Neuronal stem cell (in vitro differentiated cells): ENCODE measurements at regions not wholly inside any gene's neighbourhood (a gene's known extent, or its start where the extent isn't known, plus 50 kb on each side); places are given as distances from the start of the nearest gene placed in this dataset.

Source experiments
- DNase-seq: peaks from one replicate; pipeline ENCODE4 v3.0.0-alpha.2; 2013; ENCODE audit warnings: low spot score
- H2AFZ ChIP-seq: one replicate; pipeline ENCODE4 v1.6.1; 2013; ENCODE audit warnings: mild to moderate bottlenecking, low read length, inconsistent platforms
- H2AK5ac ChIP-seq: 2 replicates; pipeline ENCODE4 v1.6.1; 2013; ENCODE audit warnings: low read depth, mild to moderate bottlenecking, inconsistent platforms, low read length, moderate library complexity, mixed read lengths
- H2BK120ac ChIP-seq: 2 replicates; pipeline ENCODE4 v1.6.1; 2013; ENCODE audit warnings: low read depth, mild to moderate bottlenecking, inconsistent platforms, low read length, moderate library complexity, mixed read lengths
- H2BK12ac ChIP-seq: one replicate; pipeline ENCODE4 v1.6.1; 2013; ENCODE audit warnings: low read length, inconsistent platforms
- H2BK15ac ChIP-seq: 2 replicates; pipeline ENCODE4 v1.6.1; 2013; ENCODE audit warnings: mild to moderate bottlenecking, low read length, inconsistent platforms, mixed read lengths
- H2BK5ac ChIP-seq: one replicate; pipeline ENCODE4 v1.6.1; 2013; ENCODE audit warnings: inconsistent platforms, mild to moderate bottlenecking, low read length, moderate library complexity
- H3K14ac ChIP-seq: one replicate; pipeline ENCODE4 v1.6.1; 2013; ENCODE audit warnings: low read length, inconsistent platforms
- H3K18ac ChIP-seq: 2 replicates; pipeline ENCODE4 v1.6.1; 2013; ENCODE audit warnings: low read length, inconsistent platforms
- H3K23ac ChIP-seq: 2 replicates; pipeline ENCODE4 v1.6.1; 2013; ENCODE audit warnings: low read depth, mild to moderate bottlenecking, mixed read lengths, low read length, inconsistent platforms; ENCODE audit not compliant: poor library complexity
- H3K27ac ChIP-seq: replicated peaks from 3 replicates; pipeline ENCODE4 v1.5.1; 2013; ENCODE audit warnings: low read length, inconsistent platforms
- H3K27me3 ChIP-seq, 3 experiments: 2 replicates each; pipeline ENCODE4 v1.6.1; 2013; ENCODE audit warnings: low read length in 3 of 3, mild to moderate bottlenecking in 2 of 3, inconsistent platforms in 1 of 3, low read depth in 1 of 3, mixed read lengths in 1 of 3, moderate library complexity in 1 of 3; ENCODE audit not compliant: control insufficient read depth in 3 of 3, insufficient read depth in 3 of 3
- H3K36me3 ChIP-seq, 2 donors: replicated peaks in 1 of 2; 2 replicates each; pipeline ENCODE4 v1.6.1; 2013; ENCODE audit warnings: low read length in 2 of 2; ENCODE audit not compliant: control insufficient read depth in 2 of 2, insufficient read depth in 2 of 2
- H3K4ac ChIP-seq: 2 replicates; pipeline ENCODE4 v1.6.1; 2013; ENCODE audit warnings: inconsistent platforms, mild to moderate bottlenecking, low read length, moderate library complexity
- H3K4me1 ChIP-seq, 2 donors: 1 replicate in 1 of 2; 2 replicates in 1 of 2; pipeline ENCODE4 v1.6.1; 2013; ENCODE audit warnings: low read length in 2 of 2, low read depth in 1 of 2; ENCODE audit not compliant: control insufficient read depth in 2 of 2, insufficient read depth in 1 of 2
- H3K4me2 ChIP-seq: one replicate; pipeline ENCODE4 v1.6.1; 2013; ENCODE audit warnings: mild to moderate bottlenecking, low read length, inconsistent platforms; ENCODE audit not compliant: insufficient read depth, poor library complexity, severe bottlenecking
- H3K4me3 ChIP-seq, 2 donors: 2 replicates each; pipeline ENCODE4 v1.5.1; 2013; ENCODE audit warnings: low read length in 2 of 2, mild to moderate bottlenecking in 2 of 2, inconsistent platforms in 1 of 2, moderate library complexity in 1 of 2
- H3K79me1 ChIP-seq: one replicate; pipeline ENCODE4 v1.6.1; 2013; ENCODE audit warnings: low read depth, mild to moderate bottlenecking, inconsistent platforms, low read length, moderate library complexity
- H3K9ac ChIP-seq: one replicate; pipeline ENCODE4 v1.6.1; 2013; ENCODE audit warnings: mild to moderate bottlenecking, low read depth, low read length, inconsistent platforms; ENCODE audit not compliant: poor library complexity
- H3K9me3 ChIP-seq, 2 donors: replicated peaks in 1 of 2; 2 replicates each; pipeline versions ENCODE3 to v1.6.1; 2013; ENCODE audit warnings: low read length in 2 of 2, mild to moderate bottlenecking in 2 of 2, inconsistent platforms in 1 of 2, low read depth in 1 of 2, mixed read lengths in 1 of 2, moderate library complexity in 1 of 2; ENCODE audit not compliant: control insufficient read depth in 2 of 2, insufficient read depth in 1 of 2
- H4K8ac ChIP-seq: one replicate; pipeline ENCODE4 v1.6.1; 2013; ENCODE audit warnings: low read depth, mild to moderate bottlenecking, inconsistent platforms, low read length, moderate library complexity
- H4K91ac ChIP-seq: one replicate; pipeline ENCODE4 v1.6.1; 2013; ENCODE audit warnings: low read length, low read depth, mild to moderate bottlenecking, inconsistent platforms; ENCODE audit not compliant: poor library complexity
- WGBS, 2 donors: extraction: QIAGEN DNeasy Blood & Tissue Kit; methylation state at CpG; one replicate each; pipeline ENCODE4 v1.1.7; 2013; ENCODE audit warnings: missing lambda C conversion rate in 2 of 2, mixed read lengths in 1 of 2; ENCODE audit not compliant: insufficient read length in 2 of 2, insufficient replicate concordance in 1 of 2; ENCODE audit errors: extremely low coverage in 2 of 2; 5-methylcytosine and 5-hydroxymethylcytosine counted together

DNA sequence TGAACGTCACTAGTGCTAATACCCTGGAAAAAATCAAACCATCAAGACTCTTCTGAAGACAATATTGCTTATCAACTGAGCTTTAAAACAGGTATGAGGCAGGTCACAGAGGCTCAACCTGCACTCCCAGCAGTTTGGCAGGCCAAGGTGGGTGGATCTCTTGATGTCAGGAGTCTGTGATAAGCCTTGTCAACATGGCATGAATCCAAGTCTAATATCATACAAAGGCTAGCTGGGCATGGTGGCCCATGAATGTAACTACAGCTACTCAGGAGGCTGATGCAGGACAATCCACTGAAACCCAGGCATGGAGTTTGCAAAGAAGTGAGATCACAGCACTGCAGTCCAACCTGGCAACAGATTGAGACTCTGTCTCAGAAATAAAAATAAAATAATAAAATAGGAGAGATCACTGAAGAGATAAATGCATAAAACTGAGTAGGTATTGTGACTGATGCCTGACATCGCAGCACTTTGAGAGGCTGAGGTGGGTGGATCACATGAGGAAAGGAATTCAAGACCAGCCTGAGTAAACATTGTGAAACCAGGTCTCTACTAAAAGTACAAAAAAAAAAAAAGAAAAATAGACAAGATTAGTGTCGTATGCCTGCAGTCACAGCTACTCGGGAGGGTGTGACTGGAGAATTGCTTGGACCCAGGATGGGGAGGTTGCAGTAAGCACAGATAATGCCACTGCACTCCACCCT is 555.9 kb upstream of the TSPY4 start:
- no peak overlapping the region for H2AFZ ChIP-seq
- no peak overlapping the region for H2BK12ac ChIP-seq
- H3K4me1 ChIP-seq = no peaks in the 10 kb centered on the region
- no peak overlapping the region for H3K4me3 ChIP-seq
- no peak overlapping the region for H4K8ac ChIP-seq
- no peak overlapping the region for H3K14ac ChIP-seq
- no peak overlapping the region for H3K27ac ChIP-seq
- no peak for DNase-seq
- peaks cover 0 to 3% of the 10 kb centered on the region in 2 donors for H3K9me3 ChIP-seq
- H2AK5ac ChIP-seq = no peak overlapping the region
- no peak overlapping the region for H3K9ac ChIP-seq
- H2BK120ac ChIP-seq = no peak overlapping the region
- H3K4ac ChIP-seq = no peak overlapping the region
- WGBS, 2 donors = no CpG with 5 or more reads among the region's 4 CpGs
- no peak overlapping the region for H2BK5ac ChIP-seq
- no peak overlapping the region for H3K23ac ChIP-seq
- H4K91ac ChIP-seq = no peak overlapping the region
- no peak overlapping the region for H3K18ac ChIP-seq
- no peaks in the 10 kb centered on the region for H3K27me3 ChIP-seq
- no peaks in the 10 kb centered on the region for H3K36me3 ChIP-seq
- H2BK15ac ChIP-seq = no peak overlapping the region
- H3K4me2 ChIP-seq = no peak overlapping the region
- H3K79me1 ChIP-seq = no peaks in the 10 kb centered on the region

DNA sequence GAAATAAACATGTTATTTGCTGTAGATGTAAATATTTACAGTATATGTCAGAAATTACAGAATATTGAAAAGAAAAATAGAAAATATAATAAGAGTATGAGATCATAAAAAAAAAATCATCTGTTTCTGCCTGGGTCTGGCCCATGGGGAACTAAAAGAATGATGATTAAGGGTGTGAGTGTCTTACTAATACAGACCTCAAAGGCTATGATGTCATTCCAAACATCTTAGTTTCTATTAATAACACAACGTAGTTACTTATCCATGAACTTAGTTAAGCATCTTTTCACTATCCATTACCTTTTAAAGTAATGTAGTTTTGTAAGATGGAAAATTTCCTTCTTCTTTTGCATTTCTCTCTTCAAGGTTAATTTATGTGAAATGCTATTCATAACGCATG is 542.7 kb upstream of the TSPY4 start:
- no peak for DNase-seq
- Histone ChIP-seq H3K4me3 (no peak overlapping the region), H2AK5ac (no peak overlapping the region), H3K36me3 (no peaks in the 10 kb centered on the region), H3K27me3 (no peaks in the 10 kb centered on the region), H3K79me1 (no peaks in the 10 kb centered on the region), H3K4me2 (no peak overlapping the region), H4K8ac (no peak overlapping the region), H2AFZ (no peak overlapping the region), H2BK5ac (no peak overlapping the region), H3K4ac (no peak overlapping the region), H3K4me1 (no peaks in the 10 kb centered on the region), H2BK120ac (no peak overlapping the region), H3K23ac (no peak overlapping the region), H3K18ac (no peak overlapping the region), H3K14ac (no peak overlapping the region), H2BK15ac (no peak overlapping the region), H2BK12ac (no peak overlapping the region), H3K9me3 (no peaks in the 10 kb centered on the region), H3K27ac (no peak overlapping the region), H4K91ac (no peak overlapping the region), H3K9ac (no peak overlapping the region)
- WGBS, 2 donors = no CpG with 5 or more reads among the region's 2 CpGs

DNA sequence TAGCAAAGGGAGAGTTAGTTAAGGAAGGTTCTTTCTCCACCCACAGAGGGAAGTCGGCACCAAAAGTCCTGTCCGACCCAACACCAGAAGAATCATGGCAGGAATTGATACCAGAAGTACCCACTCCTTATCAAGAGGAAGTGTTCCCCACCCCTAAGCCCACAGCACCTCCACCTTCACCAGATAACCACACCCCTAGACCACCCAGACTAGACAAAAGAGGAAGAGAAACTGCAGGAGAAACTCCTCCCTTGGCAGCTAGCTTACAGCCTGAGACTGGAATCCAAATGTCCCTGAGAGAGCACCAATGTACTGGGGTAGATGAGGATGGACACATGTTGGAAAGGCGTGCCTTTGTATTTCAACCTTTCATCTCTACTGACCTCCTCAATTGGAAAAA is 532.9 kb upstream of the TSPY4 start:
- H3K4me2 ChIP-seq = no peak overlapping the region
- no peaks in the 10 kb centered on the region for H3K27me3 ChIP-seq
- H2BK15ac ChIP-seq = no peak overlapping the region
- H2AFZ ChIP-seq = no peak overlapping the region
- no peak overlapping the region for H3K4me3 ChIP-seq
- peaks cover 0 to 1% of the 10 kb centered on the region in 2 donors for H3K9me3 ChIP-seq
- no peak overlapping the region for H4K8ac ChIP-seq
- no peak overlapping the region for H2BK12ac ChIP-seq
- H3K27ac ChIP-seq = no peak overlapping the region
- no peaks in the 10 kb centered on the region for H3K4me1 ChIP-seq
- no peak for DNase-seq
- no peak overlapping the region for H3K18ac ChIP-seq
- no peaks in the 10 kb centered on the region for H3K36me3 ChIP-seq
- no peak overlapping the region for H3K9ac ChIP-seq
- H3K14ac ChIP-seq = no peak overlapping the region
- no CpG with 5 or more reads among the region's 3 CpGs for WGBS, 2 donors
- no peak overlapping the region for H2BK5ac ChIP-seq
- H3K79me1 ChIP-seq = no peaks in the 10 kb centered on the region
- no peak overlapping the region for H3K23ac ChIP-seq
- H2BK120ac ChIP-seq = no peak overlapping the region
- no peak overlapping the region for H2AK5ac ChIP-seq
- H4K91ac ChIP-seq = no peak overlapping the region
- no peak overlapping the region for H3K4ac ChIP-seq

DNA sequence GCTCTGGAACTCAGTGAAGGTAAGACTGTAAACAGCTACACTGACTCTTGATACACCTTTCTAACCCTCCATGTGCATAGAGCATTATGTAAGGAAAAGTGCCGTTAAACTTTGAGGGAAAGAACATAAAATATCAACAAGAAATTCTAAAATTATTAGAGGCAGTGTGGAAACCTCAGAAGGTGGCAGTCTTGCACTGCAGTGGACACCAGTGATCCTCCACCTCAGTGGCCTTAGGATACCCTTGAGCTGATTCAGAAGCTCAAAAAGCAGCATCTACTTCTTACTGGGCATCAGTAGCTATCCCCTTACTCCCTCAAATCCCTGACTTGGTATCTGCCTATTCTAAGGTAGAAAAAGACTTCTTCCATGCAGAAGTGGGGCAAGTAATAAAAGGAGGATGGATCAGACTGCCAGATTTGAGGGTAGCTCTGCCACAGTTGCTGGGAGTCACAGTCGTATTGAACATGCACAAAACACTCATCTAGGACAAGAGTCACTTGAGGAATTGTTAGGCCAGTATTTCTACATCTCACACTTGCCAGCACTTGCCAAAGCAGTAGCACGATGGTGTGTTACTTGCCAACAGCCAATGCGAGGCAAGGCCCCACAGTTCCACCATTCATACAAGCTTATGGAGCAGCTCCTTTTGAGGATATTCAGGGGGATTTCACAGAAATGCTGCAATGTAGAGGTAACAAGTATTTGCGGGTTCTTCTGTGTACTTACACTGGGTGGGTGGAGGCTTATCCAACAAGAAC is 529.4 kb upstream of the TSPY4 start:
- Histone ChIP-seq H3K9ac (no peak overlapping the region), H4K91ac (no peak overlapping the region), H3K27me3 (no peaks in the 10 kb centered on the region), H2BK12ac (no peak overlapping the region), H3K23ac (no peak overlapping the region), H3K4me2 (no peak overlapping the region), H3K36me3 (no peaks in the 10 kb centered on the region), H2BK15ac (no peak overlapping the region), H3K4ac (no peak overlapping the region), H3K14ac (no peak overlapping the region), H2BK120ac (no peak overlapping the region), H2AK5ac (no peak overlapping the region), H3K18ac (no peak overlapping the region), H3K9me3 (peaks cover 0 to 1% of the 10 kb centered on the region in 2 donors), H2AFZ (no peak overlapping the region), H3K27ac (no peak overlapping the region), H3K4me1 (no peaks in the 10 kb centered on the region), H2BK5ac (no peak overlapping the region), H3K79me1 (no peaks in the 10 kb centered on the region), H4K8ac (no peak overlapping the region), H3K4me3 (no peak overlapping the region)
- WGBS, 2 donors = no CpG with 5 or more reads among the region's 5 CpGs
- no peak for DNase-seq
